Hepatocyte (in vitro differentiated cells): ENCODE measurements at regions not wholly inside any gene's neighbourhood (a gene's known extent, or its start where the extent isn't known, plus 50 kb on each side); places are given as distances from the start of the nearest gene placed in this dataset.

Source experiments
- DNase-seq: peaks from one replicate; pipeline ENCODE4 v3.0.0-alpha.2; 2016; ENCODE audit warnings: low spot score
- H2AFZ ChIP-seq: fragments of 200-600 bp; sonication (generic); 2 replicates; pipeline ENCODE4 v1.6.0; 2016; ENCODE audit warnings: antibody characterized with exemption, mild to moderate bottlenecking
- H3K27ac ChIP-seq: fragments of 200-600 bp; sonication (generic); 2 replicates; pipeline ENCODE4 v1.5.1; 2016; ENCODE audit warnings: mild to moderate bottlenecking
- H3K27me3 ChIP-seq: fragments of 200-600 bp; sonication (generic); 2 replicates; pipeline ENCODE4 v1.6.1; 2016
- H3K36me3 ChIP-seq: fragments of 200-600 bp; sonication (generic); replicated peaks from 2 replicates; pipeline ENCODE4 v1.5.1; 2016; ENCODE audit warnings: low read depth; ENCODE audit not compliant: insufficient read depth
- H3K4me1 ChIP-seq: fragments of 200-600 bp; sonication (generic); 2 replicates; pipeline ENCODE4 v1.5.1; 2016; ENCODE audit warnings: mild to moderate bottlenecking, moderate library complexity; ENCODE audit not compliant: insufficient read depth
- H3K4me2 ChIP-seq: fragments of 200-600 bp; sonication (generic); 2 replicates; pipeline ENCODE4 v1.6.0; 2016
- H3K4me3 ChIP-seq: fragments of 200-600 bp; sonication (generic); 2 replicates; pipeline ENCODE4 v1.5.1; 2016; ENCODE audit warnings: mild to moderate bottlenecking
- H3K79me2 ChIP-seq: fragments of 200-600 bp; sonication (generic); 2 replicates; pipeline ENCODE4 v1.6.0; 2017; ENCODE audit warnings: mild to moderate bottlenecking
- H3K9me2 ChIP-seq: fragments of 200-600 bp; sonication (generic); replicated peaks from 2 replicates; pipeline ENCODE4 v1.6.0; 2017; ENCODE audit warnings: mild to moderate bottlenecking; ENCODE audit not compliant: insufficient read depth
- H3K9me3 ChIP-seq: fragments of 200-600 bp; sonication (generic); 2 replicates; pipeline ENCODE4 v1.5.1; 2016; ENCODE audit warnings: low read depth, mild to moderate bottlenecking
- H4K20me1 ChIP-seq: fragments of 200-600 bp; sonication (generic); 2 replicates; pipeline ENCODE4 v1.6.0; 2016; ENCODE audit warnings: mild to moderate bottlenecking; ENCODE audit not compliant: insufficient read depth, poor library complexity, severe bottlenecking
- CTCF ChIP-seq: fragments of 200-600 bp; sonication (generic); IDR thresholded peaks from 2 replicates; pipeline ENCODE4 v1.5.1; 2016; ENCODE audit warnings: antibody characterized with exemption, mild to moderate bottlenecking; ENCODE audit not compliant: poor library complexity
- EZH2 ChIP-seq: fragments of 200-600 bp; sonication (generic); IDR thresholded peaks from 2 replicates; pipeline ENCODE4 v1.6.1; 2016; ENCODE audit warnings: antibody characterized with exemption, mild to moderate bottlenecking, borderline replicate concordance
- EZH2phosphoT487 ChIP-seq: fragments of 200-600 bp; sonication (generic); IDR thresholded peaks from one replicate; pipeline ENCODE4 v1.6.1; 2018; ENCODE audit warnings: antibody characterized with exemption, mild to moderate bottlenecking, low read depth, moderate library complexity; ENCODE audit not compliant: unreplicated experiment, severe bottlenecking
- WGBS: methylation state at CpG from one replicate; pipeline ENCODE4 v1.1.6; 2016; ENCODE audit warnings: low lambda C conversion rate; ENCODE audit errors: missing lambda C conversion rate; 5-methylcytosine and 5-hydroxymethylcytosine counted together

DNA sequence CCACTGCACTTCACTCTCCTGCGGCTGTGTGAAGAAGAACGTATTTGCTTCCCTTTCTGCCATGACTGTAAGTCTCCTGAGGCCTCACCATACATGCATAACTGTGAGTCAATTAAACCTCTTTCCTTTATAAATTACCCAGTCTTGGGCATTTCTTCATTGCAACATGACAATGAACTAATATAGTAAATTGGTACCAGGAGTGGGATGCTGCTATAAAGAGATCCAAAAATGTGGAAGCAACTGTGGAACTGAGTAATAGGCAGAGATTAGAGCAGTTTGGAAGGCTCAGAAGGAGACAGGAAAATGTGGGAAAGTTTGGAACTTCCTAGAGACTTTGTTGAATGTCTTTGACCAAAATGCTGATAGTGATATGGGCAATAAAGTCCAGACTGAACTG lies 1907.9 kb downstream of the MRPL39 start:
- Histone ChIP-seq H3K36me3 (no peaks in the 10 kb centered on the region), H3K9me3 (no peaks in the 10 kb centered on the region), H3K27ac (no peak overlapping the region), H3K79me2 (no peaks in the 10 kb centered on the region), H3K9me2 (no peaks in the 10 kb centered on the region), H3K4me3 (no peak overlapping the region), H3K4me2 (no peak overlapping the region), H3K4me1 (no peaks in the 10 kb centered on the region), H4K20me1 (no peaks in the 10 kb centered on the region), H2AFZ (no peak overlapping the region), H3K27me3 (no peaks in the 10 kb centered on the region)
- TF ChIP-seq EZH2phosphoT487 (no peak), EZH2 (no peak), CTCF (no peak)
- 85% methylated on average over 2 of the region's 2 CpGs for WGBS
- DNase-seq: no peak

- 81% methylated on average over 1 of the region's 1 CpG for WGBS
- TF ChIP-seq EZH2phosphoT487 (no peak), CTCF (no peak), EZH2 (no peak)
- Histone ChIP-seq H3K9me2 (no peaks in the 10 kb centered on the region), H3K9me3 (no peaks in the 10 kb centered on the region), H3K27ac (no peak overlapping the region), H3K4me2 (no peak overlapping the region), H3K36me3 (no peaks in the 10 kb centered on the region), H3K27me3 (no peaks in the 10 kb centered on the region), H3K4me3 (no peak overlapping the region), H2AFZ (no peak overlapping the region), H3K4me1 (no peaks in the 10 kb centered on the region), H4K20me1 (no peaks in the 10 kb centered on the region), H3K79me2 (no peaks in the 10 kb centered on the region)
- DNase-seq: no peak
Measured at GRCh38 chr21:23698619-23699018, 1908.7 kb downstream of the MRPL39 start.

- H3K4me2 ChIP-seq: no peak overlapping the region
Measured at GRCh38 chr21:23695443-23695842, 1911.8 kb downstream of the MRPL39 start.

More at GRCh38 chr21:23695443-23695842, 1911.8 kb downstream of the MRPL39 start:
- Histone ChIP-seq H3K4me3 (no peak overlapping the region), H3K4me1 (no peaks in the 10 kb centered on the region), H3K9me2 (no peaks in the 10 kb centered on the region), H2AFZ (no peak overlapping the region), H3K27me3 (no peaks in the 10 kb centered on the region), H3K36me3 (no peaks in the 10 kb centered on the region), H3K79me2 (no peaks in the 10 kb centered on the region), H3K9me3 (no peaks in the 10 kb centered on the region), H3K27ac (no peak overlapping the region), H4K20me1 (no peaks in the 10 kb centered on the region)
- no peak for DNase-seq
- 68% methylated on average over 5 of the region's 5 CpGs for WGBS
- TF ChIP-seq EZH2phosphoT487 (no peak), EZH2 (no peak), CTCF (no peak)
